ENCODE measurements at regions not wholly inside any gene's neighbourhood (a gene's known extent, or its start where the extent isn't known, plus 50 kb on each side); places are given as distances from the start of the nearest gene placed in this dataset.

DNA sequence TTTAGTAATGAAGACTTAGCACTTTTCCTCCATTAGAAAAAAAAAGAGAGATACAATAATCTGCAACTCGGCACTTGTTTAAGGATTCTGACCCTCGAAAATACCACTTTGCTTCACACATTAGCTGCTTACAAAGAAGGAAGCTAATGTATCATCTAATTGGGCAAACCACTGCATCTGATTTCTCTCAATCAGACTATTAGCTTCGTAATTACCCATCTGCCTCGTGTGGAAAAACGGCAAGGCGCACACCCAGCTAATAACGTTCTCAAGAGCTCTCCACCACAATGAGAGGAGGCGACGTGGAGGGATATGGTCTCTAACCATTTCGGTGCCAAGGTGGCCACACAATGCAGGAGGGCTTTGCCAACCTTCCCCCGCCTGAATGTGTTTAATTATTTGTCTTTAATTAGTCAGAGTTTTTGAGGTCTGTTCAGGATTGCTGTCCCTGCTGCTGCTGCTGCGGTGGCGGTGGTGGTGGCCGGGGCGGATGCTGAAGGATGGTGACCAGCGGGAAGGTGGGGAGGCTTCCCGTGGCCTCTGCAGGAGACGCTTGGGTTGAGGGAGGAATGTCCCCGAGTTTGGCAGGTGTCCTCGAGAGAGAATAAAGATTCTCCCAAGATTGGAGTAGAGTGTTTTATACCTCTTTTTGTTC, 374.5 kb downstream of the RPS6KC1 start:
- TF ChIP-seq ISL1 (CRISPR knock-in tag; IDR thresholded peaks at IDR 0.05) (no peak), ZC3H10 (CRISPR knock-in tag; IDR thresholded peaks at IDR 0.05) (no peak), CREB5 (CRISPR knock-in tag; IDR thresholded peaks at IDR 0.05; ENCODE audit: low read depth) (no peak)
- TF ChIP-seq, protein P1, sequence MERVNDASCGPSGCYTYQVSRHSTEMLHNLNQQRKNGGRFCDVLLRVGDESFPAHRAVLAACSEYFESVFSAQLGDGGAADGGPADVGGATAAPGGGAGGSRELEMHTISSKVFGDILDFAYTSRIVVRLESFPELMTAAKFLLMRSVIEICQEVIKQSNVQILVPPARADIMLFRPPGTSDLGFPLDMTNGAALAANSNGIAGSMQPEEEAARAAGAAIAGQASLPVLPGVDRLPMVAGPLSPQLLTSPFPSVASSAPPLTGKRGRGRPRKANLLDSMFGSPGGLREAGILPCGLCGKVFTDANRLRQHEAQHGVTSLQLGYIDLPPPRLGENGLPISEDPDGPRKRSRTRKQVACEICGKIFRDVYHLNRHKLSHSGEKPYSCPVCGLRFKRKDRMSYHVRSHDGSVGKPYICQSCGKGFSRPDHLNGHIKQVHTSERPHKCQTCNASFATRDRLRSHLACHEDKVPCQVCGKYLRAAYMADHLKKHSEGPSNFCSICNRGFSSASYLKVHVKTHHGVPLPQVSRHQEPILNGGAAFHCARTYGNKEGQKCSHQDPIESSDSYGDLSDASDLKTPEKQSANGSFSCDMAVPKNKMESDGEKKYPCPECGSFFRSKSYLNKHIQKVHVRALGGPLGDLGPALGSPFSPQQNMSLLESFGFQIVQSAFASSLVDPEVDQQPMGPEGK (CRISPR knock-in tag; IDR thresholded peaks at IDR 0.05; ENCODE audit: borderline replicate concordance) = no peak

All from SK-N-SH treated with all-trans-retinoic acid at 6 μM for 48 hours (cell line).